Stimulated activated CD8-positive, alpha-beta memory T cell treated with anti-CD3 and anti-CD28 coated beads, Interleukin-4, amount 100 ng/mL, for 24 hours (primary cell): ENCODE measurements at regions not wholly inside any gene's neighbourhood (a gene's known extent, or its start where the extent isn't known, plus 50 kb on each side); places are given as distances from the start of the nearest gene placed in this dataset.
A peak's percentile ranks its signal among the peaks of the same experiment; 100 is the strongest.

ENCODE experiments used
- DNase-seq: peaks from one replicate; pipeline ENCODE4 v3.0.0-alpha.2; 2020; ENCODE audit warnings: low read depth

DNA sequence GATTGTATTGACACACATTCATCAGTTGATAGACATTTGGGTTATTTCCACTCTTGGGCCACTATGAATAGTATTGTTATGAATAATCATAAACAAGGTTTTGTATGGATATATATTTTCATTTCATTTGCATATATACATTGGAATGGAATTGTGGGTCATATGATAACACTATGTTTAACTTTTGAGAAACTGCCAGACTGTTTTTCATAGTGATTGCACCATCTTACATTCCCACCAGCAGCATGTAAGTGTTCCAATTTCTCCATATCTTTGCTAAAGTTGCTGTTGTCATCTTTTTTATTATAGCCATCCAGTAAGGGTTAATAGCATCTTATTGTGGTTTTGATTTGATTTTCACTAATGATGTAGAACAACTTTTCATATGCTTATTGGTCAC lies 198.5 kb upstream of the PPFIA2 start:
- no peak for DNase-seq

DNA sequence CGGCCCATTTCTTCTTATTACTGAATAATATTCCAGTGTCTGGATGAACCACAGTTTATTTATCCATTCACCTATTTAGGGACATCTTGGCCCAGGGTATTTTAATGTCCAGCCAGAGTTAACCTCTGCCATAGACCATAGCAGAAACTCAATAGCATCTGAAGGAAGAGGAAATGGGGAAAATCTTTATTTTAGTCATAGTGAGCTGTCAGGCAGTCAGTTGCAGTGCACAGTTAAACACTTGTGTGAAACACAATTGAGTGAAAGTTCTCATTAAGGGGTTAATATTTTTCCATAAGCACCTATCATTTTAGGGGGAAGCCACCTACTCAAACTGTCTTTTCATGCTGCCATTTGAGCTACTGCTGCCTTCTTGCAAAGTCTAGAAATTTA lies 197.3 kb upstream of the PPFIA2 start:
- DNase-seq = no peak

DNA sequence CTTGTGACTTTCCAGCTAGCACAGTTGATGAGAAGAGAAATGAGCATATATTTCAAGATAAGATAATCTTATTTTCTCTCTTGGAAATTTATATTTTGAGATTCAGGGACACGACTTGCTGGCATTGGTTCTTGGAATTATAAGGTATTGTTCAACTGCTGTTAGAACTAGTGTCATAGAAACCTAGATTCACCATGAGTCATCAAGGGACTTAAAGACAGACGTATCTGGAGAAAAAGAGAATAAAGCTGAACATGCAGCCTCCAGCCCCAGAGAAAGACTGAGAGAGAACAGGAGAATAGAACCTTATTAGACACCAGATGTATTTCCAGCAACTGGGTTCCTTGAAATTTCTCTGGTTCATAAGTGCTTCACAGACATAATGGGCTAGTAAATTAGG lies 194.4 kb upstream of the PPFIA2 start:
- DNase-seq = no peak

DNA sequence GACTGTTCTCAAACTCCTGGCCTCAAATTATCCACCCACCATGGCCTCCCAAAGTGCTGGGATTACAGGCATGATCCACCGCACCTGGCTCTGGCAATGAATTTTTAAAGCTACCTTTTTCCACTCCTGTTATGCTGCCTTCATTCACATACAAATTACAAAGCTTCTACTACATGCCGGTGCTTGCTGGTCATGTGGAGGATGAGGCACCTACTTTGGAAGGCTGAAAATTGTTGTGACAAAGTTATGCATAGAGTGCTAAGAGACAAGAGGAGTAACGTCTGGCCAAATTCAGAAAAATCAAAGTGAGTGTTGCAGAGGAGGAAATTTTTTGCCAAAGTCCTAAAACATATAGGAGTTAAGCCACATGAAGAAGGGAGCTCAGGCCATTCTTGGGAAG lies 191.7 kb upstream of the PPFIA2 start:
- DNase-seq = no peak

DNA sequence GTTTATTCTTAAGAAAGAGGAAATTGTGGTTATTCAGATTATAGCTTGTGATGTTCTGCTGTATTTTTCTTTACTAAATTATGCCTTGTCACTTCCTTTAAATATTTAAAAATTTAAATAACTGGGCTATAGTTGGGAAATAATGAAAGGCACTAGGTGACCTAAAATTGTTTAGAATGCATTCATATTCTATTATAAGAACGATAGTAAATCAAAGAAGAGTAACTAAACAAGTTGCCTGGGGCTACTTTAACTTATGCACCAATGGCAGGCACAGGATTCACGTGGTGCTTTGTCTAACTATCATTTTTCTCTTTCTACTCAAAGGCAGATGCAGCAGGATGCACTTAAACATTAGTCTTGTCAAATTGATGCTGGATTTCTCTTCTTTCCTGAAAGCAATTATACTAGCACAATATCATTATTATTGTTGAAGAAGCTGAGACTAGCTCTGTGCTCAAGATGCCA lies 190.7 kb upstream of the PPFIA2 start:
- DNase-seq = no peak

DNA sequence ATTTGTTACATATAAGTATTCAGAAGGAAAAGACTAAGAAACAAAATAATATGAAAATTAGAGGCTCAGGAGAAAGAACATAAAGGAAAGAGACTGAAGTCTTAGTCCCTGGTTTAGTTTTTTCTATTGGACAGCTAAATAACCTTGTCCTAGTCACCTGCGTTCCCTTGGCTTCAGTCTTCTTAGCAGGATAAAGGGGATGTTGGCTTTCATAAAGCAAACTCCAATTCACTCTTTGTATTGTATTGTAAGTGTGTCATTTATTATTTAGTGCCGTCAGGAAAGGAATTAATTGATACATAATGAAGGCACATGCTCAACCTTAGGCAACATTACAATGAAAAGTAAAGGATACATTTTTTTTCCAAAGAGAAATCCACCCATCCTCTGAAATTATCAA lies 190.3 kb upstream of the PPFIA2 start:
- no peak for DNase-seq

DNA sequence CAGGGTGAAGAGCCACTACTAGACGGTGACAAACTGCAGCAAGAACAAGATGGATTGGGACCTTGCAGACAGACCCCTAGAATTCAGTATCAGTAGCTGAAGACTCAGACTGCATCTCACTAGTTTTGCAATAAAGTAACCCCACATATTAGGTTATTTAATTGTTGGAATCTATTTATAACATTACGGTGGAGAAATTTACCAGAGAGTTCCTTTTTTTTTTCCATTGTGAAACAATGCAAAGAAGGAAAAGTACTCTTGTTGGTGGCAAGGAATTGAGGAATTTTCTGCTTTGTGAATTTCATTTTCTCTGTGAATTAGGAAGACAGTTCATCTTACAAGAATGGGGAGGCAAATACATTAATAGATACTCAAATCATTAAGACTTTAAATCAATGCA lies 185.7 kb upstream of the PPFIA2 start:
- no peak for DNase-seq

DNA sequence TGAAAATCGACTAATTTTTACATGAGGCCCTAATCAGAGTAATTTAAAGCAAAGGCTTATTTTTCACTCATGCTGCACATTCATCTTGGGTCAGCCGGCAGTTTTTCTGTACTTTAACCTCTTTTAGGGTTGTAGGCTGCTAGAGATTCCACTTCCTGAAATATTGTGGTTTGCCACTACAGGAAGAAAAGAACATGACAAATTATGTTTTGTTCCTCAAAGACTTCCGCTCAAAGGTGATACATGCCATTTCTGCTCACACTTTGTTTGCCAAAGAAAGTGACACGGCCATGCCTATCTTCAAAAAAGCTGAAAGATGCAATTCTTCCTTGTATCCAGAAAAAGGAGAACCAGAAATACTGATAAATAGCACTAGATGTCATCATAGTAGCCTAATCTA lies 183.4 kb upstream of the PPFIA2 start:
- DNase-seq = no peak

DNA sequence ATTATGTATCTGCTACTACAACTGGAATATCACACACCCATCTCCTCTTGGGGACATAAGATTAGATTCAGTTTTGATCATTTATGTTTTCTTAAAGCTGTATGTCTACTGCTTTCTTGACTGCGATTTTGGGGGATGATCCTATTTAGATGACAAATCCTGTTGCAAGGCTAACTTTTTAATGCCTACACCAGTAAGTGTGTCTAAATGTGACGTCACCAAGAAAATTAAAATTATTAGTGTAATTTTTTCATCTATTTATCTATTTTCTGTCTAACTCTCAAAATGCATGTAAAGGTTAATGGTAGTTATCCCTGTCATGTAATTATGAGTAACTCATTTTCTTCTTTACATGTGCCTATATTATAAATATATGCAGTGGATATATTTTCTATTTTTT lies 170.9 kb upstream of the PPFIA2 start:
- DNase-seq = no peak

DNA sequence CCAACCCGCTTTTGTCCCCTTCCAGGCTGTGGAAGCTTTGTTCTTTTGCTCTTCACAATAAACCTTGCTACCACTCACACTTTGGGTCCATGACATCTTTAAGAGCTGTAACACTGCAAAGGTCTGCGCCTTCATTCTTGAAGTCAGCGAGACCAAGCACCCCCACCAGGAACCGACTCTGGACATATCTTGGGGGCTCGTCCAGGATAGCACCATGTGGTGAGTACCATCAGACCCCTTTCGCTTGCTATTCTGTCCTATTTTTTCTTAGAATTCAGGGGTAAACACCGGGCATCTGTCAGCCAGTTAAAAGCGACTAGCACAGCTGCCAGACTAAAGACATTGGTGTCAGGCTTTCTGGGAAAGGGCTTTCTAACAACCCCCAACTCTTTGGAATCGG lies 137.6 kb upstream of the PPFIA2 start:
- no peak for DNase-seq

DNA sequence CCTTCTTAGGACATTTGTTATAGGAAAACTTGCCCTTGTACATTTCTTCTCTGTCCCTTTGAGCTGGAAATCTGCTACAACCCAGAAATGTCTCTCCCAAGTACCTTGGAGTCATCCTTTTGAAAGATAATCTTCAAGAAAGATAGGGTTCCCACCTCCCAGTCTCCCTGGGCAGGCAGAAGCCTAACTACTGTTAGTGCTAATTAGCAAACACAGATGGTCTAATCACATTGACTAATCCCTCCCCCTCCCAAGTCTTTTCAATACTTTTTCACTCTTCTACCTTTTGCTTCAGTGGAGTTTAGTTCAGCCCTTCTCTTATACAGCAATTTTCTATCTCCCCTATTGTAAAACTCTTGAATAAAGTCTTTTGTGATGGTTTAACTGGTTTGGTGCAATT lies 129.8 kb upstream of the PPFIA2 start:
- no peak for DNase-seq

DNA sequence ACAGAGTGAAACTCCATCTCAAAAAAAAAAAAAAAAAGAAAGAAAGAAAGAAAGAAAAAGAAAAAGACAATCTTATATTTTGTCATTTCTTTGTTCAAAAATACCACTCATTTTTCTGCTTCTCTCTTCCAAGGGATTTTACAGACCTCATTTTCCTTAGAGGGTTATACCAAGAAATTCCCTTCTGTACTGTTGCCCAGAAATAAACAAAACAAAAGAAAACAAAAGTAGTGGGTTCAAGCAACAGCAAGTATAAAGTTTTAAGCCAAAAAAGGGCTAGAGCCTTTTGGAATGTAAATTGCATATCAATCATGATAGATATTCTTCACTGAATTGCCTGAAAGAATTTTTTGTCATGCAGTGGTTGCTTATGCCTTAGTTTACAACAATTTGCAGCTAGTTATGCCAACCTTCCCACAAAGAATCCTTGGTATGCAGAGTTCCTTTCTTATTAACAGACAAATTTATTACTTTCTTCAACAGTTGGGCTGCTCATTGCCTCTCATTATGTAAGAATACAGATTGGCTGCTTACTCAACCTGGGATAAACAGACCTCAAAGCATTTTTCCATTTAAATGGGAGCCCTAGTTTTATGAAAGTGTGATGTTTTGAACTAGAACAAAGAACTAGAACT lies 129.1 kb upstream of the PPFIA2 start:
- no peak for DNase-seq

DNA sequence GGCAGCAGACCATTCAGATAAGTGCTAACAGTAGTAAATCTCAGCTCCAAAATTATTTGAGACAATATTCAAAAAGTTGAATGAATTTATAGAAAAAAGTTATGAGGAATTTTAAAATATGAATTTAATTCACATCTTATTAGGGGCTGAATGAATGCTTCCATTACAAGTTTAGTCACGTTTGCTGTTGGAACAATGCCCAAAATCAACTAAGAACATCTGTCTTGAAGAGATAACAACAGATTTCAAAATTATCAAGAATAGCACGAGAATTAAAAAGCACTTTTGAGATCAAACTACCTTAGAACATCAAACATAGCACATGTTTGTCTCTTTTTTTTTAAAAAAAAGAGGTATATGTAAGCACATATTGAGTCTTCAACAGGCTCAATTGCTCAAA lies 115.4 kb upstream of the PPFIA2 start:
- no peak for DNase-seq

DNA sequence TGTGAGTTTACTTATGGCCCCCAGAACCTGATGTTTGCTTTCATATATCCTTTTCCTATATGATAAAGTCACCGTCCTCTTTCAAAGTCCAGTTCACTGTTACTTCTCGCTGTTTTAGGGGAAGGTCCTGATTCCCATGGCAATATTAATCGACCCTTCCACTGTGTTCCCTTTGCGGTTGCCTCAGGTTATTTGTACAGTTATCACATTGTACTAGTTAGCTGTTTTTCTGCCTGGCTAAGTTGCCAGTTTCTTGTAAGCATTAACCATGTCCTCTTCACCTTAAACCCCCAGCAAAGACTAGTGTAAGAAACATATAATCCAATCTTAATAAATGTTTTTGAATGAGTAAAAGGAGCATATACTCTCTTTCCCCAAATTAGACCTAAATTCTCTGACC lies 115.0 kb upstream of the PPFIA2 start:
- no peak for DNase-seq

DNA sequence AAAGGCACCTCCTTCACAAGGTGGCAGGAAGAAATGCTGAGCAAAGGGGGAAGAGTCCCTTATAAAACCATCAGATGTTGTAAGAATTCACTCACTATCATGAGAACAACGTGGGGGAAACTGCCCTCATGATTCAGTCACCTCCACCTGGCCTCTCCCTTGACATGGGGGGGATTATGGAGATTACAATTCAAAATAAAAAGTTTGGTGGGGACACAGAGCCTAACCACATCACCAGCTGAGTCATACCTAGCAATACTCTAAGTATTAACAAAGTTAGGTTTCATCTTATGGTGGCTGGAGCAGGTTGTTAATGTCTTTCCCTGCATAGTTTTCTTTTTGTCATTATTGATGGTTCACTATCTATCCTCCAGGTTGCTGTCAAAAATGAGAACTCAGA lies 113.2 kb upstream of the PPFIA2 start:
- no peak for DNase-seq

DNA sequence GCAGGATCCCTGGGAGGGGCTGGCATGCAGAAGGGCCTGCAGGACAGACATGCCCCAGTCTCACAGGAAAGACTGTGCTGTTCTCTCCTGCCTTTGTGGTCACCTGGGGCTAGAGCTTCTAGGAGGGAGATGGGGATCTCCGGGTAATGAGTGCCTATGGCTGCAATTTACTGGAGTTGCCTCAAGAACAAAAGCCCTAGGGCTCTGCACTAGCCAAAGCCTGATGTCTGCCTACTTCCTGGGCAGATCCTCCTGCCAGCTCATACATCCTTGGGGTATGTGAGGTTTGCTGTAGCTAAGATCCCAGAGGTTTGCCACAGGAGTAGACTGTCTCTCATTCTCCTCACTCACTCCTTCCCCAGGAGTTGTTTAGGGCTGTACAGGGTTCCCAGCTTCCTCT lies 106.9 kb upstream of the PPFIA2 start:
- DNase-seq = no peak

DNA sequence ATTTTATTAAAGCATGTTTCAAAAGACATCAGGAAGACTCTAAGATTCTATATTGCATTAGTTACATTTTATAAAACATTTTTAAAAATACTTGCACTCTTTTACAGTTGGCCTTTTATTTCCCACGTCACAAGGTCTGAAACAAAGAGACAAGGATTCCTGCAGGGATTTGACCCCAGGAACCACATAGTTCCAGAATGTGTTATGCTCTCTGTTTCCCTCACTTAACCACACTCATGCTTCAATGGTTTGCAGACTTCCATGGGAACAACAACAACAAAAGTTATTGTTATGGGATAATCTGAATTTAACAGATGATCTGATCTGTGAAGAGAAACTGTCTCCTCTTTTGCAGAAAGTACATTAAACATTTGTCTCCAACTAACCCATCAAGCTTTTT lies 104.3 kb upstream of the PPFIA2 start:
- DNase-seq = no peak

DNA sequence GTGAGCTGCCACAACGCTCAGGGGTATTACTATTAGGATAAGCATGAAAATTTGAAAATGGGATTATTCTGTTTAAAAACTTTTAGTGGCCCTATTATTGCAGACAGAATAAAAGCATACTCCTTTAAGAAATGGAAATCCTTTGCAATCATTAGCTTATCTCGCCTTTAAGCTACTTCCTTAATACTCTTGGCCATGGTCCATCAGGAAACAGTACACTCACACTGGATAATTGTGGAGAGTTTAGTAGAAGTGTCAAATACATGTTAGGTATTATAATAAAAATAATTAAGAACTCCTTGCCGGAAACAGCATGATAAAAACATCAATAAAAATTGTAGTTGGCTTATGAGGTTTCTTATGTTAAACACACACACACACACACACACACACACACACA lies 100.4 kb upstream of the PPFIA2 start:
- DNase-seq = no peak

DNA sequence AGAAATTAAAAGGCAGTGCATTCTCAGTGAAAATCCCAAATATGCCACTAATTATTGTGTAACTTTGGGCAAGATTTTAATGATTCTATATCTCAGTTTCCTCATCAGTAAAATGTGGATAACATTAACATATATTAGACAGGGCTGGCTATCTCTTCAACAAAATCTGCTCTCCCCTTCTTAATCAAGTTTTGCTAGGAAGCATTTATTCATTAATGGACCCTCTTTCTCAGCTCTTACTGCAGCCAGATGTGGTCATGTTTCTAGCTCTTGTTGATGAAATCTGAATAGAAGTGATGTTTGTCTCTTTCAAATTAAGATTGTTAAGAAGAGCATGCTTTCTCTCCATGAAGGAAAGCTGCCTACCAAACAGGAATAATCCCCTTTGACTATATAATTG lies 84.4 kb upstream of the PPFIA2 start:
- no peak for DNase-seq

DNA sequence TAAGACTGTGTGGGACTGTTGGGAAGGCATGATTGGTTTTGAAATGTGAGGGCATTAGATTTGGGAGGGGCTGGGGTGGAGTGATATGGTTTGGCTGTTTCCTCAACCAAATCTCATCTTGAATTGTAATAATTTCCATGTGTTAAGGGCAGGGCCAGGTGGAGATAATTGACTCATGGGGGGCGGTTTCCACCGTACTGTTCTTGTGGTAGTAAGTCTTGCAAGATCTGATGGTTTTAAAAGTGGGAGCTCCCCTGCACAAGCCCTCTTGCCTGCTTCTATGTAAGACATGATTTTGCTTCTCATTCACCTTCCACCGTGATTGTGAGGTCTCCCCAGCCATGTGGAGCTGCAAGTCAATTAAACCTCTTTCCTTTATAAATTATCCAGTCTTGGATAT lies 76.6 kb upstream of the PPFIA2 start:
- DNase-seq = peak; percentile 21

DNA sequence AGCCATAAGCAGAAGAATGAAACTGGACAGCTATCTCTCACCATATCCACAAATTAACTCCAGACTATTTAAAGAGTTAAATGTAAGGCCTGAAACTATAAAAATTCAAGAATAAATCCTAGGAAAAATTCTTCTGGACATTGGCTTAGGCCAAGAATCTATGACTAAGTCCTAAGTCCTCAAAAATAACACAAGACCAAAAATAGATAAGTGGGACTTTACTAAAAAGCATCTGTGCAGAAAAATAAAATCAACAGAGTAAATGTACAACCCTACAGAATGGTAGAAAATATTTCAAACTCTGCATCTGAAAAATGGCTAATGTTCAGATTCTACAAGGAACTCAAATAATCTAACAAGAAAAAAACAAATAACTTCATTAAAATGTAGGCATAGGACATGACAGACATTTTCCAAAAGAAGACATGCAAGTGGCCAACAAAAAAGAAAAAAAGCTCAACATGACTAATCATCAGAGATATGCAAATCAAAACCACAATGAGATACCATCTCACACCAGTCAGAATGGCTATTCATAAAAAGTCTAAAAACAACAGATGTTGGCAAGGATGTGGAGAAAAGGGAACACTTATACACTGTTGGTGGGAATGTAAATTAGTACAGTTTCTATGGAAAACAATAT lies 61.0 kb upstream of the PPFIA2 start:
- DNase-seq = no peak

DNA sequence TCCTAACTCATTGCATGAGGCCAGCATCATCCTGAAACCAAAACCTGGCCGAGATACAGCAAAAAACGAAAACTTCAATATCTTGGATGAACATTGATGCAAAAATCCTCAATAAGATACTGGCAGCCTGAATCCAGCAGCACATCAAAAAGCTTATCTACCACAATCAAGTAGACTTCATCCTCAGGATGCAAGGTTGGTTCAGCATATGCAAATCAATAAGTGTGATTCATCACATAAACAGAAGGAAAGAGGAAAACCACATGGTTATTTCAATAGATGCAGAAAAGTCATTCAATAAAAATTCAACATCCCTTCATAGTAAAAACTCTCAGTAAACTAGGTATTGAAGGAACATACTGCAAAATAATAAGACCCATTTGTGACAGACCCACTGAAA lies 56.5 kb upstream of the PPFIA2 start:
- no peak for DNase-seq

DNA sequence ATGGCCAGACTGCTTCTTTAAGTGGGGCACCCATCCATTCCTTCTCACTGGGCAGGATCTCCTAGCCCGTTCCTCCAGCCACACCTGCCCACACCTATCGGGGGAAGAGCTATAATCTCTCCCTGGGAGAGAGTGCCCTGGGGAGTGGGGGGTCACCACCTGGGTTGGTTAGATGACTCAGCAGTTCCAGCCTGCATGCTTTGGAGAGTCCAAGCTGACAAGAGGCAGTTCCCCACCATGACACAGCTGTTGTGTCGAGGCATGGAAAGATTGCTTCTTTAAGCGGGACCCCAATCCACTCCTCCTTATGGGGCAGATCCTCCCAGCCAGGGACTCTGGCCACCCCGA lies 52.6 kb upstream of the PPFIA2 start:
- DNase-seq = no peak

DNA sequence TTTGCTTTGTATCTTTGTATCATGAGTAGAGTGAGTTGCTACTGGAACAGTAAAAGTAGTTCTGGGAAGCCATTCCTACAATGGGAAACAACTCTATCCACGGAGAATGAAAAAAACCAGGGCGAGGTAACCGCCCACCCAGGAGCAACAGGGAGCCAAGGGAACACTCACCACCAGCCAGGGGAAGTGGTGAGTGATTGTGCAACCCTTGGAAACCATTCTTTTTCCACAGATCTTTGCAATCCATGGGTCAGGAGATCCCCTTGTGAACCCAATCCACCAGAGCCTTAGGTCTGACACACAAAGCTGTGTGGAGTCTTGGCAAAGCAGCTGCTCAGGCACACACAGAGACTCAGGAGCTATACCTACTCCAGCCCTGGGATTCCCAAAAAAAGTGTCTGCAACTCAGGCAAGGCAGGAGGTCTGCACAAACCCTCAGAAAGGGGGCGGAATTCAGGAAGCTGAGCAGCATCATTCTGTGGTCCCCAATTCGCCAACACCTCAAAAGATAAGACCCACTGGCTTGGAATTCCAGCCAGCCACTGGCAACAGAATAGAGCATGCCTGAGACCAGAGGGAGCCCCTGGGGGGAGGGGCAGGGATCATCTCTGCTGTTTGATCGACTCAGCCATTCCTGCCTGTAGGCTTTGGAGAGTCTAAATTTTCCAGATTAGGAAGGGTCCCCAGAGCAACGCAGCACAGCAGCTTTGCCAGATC lies 52.1 kb upstream of the PPFIA2 start:
- DNase-seq = no peak
